Activated gamma-delta T cell treated with Interleukin-2 at 50 U/mL for 16 hours (primary cell): ENCODE measurements at regions not wholly inside any gene's neighbourhood (a gene's known extent, or its start where the extent isn't known, plus 50 kb on each side); places are given as distances from the start of the nearest gene placed in this dataset.

Experiments
- DNase-seq: peaks from one replicate; pipeline ENCODE4 v3.0.0-alpha.2; 2020

DNA sequence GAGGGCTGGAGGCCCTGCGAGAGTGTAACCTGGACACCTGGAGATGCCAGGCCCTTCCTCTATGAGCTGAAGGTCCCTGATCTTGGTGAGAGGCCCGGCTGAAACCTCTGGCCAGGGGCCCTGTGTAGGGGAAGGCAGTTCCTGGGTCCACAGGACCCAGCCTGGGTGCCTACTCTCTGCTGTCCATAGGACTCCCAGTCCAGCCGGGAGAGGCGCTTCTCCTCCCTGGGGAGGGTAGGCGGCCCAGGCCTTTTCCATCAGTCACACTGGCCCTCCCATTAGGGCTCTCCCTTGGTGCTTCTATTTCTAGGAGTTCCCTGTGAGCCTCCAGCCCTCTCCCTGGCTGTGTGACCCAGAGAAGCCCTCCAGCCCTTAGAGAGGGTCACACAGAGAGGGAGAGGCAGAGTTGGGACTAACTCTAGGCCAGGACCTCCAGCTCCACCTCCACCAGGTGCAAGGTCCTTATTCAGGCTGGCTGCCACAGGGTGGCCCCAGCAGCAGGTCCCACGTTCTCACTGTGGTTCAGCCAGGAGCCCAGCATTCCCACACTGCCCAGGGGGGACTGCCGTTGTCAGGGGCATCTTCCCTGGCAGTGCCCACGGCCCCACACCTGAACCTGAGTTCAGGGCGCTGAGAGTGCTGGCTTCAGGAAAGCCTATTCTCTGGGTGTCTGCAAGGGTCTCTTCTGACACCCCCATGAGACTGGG is 146.8 kb downstream of the SMAD6 start:
- DNase-seq: no peak

DNA sequence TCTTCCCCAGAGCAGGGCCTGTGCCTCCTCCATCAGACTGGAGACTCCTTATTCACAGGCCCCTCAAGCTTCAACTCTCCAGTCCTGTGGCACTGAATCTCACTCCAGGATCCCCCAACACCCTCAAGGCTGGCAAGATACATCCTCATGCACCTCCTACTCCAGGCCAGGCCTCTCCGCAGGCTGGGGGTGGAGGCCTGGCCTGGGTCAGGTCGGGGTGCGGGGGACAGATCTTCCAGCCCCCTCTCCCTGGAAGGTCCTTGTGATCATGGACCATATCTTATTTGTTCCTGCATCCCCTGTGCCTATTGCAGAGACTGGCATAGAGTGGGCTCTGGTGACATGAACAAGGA is 147.3 kb downstream of the SMAD6 start:
- no peak for DNase-seq

DNA sequence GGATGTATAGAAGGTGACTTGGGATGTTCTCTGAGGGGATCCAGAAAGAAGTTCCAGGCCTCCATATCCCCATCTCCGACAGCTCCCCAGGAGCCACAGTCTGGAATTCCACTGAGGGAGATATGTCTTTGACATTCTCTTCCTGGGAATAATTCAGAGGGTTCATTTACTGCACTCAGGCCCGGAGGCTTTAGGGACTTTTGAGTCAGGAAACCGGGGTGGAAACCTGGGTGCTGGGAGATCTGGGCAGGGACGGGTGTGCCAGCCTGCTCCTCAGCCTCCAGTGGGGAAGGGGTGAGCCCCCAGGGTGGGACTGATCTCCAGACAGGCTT is 147.7 kb downstream of the SMAD6 start:
- no peak for DNase-seq

DNA sequence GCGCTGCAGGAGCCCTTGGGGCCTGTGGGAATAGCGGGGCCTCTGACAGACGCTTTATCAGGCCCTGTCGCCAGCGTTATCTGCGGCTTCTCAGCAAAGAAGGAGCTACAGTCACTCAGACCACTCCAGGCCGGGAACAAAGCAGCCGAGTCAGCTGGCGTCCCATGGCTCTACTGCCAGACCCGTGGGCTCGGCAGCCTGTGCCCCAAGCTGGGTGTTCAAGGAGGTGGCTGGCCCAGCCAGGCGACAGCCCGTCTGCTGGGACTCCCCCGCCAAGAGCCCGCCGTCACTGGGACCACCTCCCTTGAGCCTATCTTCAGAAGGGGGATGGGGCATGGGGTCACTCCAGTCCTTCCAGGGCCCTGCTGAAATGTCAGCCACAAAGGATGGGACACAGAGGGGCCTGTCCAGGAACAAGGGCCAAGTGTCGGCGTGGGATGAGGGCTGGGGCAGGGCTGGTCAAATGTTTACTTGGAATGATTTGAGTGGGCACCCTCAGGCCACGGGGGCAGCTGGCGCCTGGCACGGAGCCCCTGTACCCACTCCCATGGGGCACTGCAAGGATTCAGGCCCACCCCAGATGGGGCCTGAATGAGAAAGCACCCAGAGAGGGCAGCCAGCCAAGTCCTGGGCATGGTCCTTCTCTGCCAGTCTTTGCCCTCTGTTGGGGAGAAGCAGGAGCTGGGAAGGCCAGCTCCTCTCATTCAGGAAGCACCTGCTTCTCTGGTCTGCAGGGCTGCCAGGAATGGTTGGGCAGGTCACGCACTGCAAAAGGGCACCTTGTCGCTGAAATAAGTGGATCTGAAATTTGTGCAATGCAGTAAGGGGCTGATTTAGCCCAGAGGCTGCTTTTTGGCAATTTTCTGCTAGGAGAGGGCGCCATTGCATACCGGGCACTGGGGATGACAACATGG is 148.3 kb downstream of the SMAD6 start:
- no peak for DNase-seq

DNA sequence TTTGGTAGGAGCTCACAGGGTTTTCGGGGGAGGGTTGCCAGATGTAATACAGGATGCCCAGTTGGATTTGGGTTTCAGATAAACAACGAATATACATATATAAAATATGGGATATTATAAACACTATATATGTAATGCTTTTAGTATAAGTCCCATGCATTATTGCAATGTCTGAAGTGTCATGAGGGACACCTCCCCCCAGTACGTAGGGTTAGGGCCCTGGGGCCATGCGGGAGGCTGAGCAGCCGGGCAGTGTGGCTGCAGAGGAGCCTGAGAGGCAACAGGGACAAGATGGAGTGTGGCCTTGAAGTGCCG is 148.9 kb downstream of the SMAD6 start:
- DNase-seq: no peak

DNA sequence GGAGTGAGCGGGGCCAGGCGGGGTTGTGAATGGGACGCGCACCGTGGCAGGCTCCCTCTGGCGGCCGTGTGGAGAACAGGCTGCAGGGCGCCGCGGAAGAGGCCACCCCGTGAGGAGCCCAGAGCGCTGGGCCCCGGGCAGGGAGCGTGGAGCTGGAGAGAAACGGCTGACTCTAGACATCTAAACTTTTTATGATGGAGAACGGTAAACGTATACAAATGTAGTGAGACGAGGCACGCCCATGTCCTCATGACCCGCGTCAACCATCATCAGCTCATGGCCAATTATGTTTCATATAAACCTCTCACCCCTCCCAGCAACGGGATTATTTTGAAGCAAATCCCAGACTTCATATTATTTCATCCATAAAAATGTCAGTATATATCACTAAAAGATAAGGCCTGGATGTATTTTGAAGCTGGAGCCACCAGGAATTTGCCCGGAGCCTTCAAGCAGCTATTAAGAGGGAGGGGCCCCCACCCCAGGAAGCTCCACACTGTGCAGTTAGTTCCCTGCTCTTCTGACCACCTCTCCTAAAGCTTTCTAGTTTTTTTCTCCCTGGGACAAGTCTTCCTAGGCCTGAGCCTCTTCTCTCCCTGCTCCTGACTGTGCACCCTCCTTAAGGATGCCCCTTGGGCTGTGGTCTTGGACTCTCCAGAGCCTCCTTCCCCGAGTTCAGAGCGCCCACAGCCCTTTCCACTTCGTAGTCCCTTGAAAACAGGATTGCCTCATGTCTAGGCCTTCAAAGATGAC is 149.5 kb downstream of the SMAD6 start:
- DNase-seq: peak; percentile 64

DNA sequence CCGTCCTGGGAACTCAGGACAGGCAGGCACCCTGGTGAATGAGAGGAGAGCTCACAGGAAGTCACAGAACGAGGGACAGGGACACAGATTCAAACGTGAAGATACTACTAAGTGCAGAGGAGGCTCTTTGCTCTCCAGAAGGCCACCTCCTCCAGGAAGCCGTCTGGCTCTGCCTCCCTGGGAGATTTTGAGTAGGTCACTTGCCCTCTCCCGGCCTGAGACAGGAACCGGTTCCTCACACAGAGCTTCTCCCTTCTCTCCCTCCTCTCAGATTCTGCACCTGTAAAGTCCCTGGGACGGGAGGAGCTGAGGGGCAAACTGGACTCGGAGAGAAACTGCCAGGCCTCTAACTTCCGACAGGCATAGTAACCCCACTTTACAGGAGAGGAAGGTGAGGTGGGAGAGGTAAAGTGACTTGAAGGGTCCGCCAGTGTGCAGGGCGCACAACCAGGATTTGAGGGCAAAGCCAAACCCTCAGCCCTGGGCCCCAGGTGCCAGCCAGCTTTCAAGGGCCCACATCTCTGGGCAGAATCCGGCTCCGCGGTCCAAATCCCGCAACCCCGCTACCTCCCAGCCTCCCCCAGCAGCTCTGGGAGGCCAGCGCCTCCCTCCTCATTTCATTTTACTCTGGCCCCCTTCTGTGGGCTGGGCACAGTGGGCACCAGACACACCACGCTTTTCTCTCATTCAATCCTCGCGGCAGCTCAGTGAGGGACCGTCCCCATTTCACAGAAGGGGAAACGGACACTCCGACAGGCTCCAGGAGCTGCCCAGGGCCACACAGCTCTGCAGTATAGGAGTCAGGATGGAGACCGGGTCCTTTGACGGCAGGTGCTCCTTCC is 150.2 kb downstream of the SMAD6 start:
- DNase-seq: no peak

DNA sequence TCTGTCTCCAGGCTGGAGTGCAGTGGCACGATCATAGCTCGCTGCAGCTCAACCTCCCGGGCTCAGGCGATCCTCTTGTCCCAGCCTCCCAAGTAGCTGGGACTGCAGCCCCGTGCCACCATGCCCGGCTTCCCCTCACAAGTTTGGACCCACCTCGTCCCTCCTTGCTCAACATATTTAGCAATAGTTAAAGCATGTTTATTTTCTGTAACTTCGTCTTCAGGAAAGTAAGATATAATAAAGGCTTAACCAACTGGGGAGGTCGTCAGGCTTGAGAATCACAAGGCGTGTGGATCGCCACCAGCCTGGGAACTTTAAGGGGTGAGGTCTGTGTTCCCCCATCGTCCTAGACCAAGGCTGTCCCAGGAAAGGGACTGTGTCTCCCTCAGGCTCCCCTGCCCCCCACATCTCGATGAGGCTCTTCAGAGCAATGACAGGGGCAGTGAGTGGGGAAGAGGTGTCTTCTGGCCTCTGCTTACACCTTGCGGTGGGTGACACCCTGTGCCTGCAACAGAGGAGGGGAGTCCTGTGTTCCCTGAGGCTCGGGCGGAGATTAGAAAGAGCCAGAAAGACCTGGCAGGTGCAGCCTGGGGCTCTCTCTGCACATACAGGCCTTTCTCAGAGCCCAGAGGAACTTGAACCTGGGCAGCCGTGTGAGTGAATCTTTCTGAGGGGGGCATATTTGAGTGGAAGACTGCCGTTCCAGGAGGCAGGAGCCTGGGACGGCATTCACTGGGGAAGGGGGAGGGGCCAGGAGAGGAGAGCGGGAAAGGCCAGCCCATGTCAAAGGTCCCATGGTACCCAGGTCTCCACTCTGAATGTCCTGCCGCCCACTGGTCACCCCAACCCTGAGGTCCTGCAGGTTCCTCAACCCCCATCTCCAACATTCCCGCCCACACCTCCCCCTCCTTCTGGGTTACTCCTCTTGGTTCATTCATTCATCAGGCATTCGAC is 152.3 kb downstream of the SMAD6 start:
- no peak for DNase-seq

DNA sequence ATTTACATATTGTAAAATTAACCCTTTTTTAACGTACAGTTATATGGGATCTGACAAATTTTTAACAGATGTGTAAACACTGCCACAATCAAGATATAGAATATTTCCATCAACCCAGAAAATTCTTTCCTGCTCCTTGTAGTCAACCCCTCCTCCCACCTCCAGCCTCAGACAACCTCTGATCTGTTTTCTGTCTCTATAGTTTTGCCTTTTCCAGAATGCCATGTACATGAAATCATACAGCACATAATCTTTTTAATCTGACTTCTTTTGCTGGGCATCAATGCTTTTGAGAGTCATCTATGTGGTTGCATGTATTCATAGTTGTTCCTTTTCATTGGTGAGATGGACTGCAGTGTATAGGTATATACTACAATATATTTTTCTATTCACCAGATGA is 153.0 kb downstream of the SMAD6 start:
- DNase-seq: no peak

DNA sequence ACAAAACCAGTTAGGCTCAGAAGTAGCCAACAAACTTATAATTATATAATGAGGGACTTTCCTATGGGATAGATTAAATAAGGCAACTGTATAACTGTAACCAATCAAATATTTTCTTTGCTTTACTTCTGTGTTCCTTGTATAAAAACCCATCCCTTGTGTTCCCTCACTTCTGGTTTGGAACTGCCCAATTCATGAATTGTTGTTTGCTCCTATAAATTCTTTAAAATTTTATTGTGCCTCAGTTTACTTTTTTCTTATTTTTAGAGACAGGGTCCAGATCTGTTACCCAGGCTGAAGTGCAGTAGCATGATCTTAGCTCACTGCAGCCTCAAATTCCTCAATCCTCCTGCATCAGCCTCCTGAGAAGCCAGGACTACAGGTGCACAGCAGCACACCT is 155.7 kb downstream of the SMAD6 start:
- DNase-seq: no peak

DNA sequence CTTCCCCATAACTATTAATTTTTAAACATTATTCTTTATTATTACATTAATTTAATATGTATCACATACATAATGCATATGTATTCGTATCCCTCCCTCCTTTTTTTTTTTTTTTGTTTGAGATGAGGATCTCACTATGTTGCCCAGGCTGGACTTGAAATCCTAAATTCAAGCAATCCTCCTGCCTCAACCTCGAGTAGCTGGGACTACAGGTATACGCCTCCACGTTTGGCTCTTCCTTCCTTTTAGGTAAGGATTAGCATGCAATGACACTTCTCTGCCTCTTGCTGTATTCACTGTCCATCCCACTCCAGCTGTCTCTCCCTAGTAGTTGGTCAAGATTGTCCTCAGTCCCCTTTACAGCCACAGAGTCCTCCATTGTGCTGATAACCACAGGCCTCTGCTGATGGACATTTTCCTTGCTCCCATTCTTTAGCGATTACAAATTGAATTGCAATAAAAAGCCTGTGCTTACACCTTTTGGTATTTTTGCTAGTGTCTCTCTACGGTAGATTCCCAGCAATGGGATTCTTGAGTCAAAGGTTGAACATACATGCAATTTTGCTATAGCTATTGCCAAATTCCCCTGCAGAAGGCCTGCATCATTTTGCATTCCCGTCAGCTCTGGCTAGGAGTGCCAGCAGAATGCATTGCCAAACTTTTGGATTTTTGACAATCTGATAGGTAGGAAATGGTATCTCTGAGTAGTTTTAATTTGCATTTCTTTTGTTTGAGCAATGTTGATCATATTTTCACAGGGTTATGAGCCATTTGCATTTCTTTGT is 156.6 kb downstream of the SMAD6 start:
- no peak for DNase-seq

DNA sequence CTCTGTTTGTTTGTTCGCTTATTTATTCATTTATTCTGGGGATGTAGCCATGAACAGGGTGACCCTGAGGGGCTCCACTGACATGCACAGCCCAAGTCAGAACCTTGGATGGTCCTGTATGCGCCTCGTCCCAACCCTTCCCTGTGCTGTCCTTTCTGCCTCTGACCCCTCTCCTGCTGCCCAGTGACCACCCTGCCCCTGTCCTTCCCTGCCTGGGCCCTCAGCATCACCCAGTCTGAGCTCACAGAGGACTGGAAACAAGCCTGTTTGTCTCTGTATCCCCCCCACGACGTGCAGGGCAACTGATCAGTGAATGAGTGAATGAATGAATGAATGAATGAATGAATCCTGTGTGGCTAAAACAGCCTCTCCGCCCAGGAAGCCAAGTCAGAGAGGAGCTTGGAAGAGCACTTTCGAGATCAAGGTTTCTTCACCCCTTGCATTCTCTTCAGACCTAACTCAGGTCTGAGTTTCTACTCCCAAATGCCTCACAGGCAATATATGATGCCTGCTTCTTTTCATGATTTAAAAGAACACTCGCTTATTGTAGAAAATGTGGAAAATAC is 157.7 kb downstream of the SMAD6 start:
- DNase-seq: no peak

DNA sequence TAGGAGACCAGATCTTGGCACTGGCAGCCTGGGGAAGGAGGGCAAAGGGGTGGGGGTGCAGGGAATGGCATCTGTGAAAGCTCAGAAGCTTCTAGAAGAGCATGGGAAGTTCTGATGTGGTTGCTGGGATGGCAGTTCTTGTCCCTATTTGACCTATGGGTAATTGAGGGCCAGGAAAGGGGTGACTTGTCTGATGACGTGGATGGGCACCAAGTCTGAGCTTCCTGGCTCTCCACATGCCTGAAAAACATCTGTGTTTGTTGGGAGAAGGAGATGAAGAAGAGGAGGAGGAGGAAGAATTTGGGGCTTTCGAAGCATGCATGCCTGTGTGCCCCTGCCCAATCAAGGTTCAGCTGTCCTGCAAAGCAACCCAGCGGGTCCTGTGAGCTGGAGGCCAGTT is 158.8 kb downstream of the SMAD6 start:
- no peak for DNase-seq

DNA sequence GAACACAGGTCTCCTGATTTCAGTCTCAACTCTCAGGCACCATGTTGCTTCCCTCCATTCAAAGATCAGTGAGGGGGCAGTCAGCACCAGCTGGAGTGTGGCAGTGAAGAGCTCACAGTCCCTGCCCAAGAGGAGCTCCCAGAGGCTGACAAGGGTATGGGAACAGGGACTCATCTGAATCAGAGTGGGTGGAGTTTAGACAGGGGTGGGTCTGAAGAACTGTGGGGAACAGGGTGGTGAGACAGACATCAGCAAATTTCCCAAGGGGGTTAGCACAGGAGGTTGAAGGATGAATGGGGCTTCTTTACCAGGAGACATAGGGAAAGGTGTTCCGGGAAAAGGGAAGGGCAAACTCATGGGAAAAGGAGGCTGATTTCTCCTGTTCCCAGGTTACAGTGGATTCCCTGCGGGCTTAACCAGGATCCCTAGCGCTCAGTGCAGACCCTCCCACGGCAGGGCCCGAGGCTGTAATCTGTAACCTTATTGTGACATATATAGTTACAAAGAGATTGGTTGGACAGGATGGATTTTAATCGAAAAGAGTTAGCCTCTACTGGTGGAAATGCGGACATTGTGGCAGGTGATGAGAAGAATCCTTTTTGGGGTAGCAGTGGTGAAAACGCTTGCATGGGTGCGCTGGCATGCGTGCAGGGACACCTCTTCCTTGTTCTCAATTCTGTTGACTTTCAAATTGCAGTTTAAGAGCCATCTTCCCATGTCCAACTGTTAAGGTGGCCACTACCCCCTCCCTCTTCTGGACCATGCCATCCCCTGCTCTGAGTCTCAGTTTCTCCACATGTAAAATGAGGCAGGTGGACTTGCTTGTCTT is 160.3 kb downstream of the SMAD6 start:
- DNase-seq: no peak

DNA sequence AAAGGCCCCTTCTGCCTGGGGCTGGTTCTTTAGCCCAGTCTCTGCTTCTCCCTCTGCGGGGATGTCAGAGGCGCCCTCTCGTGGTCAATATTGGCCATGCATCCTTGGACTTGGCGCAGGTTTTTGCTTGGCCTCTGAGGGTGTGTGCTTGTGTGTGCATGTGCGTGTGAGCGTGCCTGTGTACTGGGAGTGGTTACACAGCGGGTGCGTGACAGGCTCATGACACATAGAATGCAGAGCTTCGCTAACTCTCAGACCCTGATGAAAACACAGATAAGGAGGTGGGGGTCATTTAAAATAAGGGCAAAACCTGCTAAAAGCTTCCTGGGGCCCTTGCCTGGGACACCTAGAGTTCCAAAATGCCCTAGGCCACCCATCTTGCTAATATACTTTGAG is 160.9 kb downstream of the SMAD6 start:
- peak; percentile 62 for DNase-seq

DNA sequence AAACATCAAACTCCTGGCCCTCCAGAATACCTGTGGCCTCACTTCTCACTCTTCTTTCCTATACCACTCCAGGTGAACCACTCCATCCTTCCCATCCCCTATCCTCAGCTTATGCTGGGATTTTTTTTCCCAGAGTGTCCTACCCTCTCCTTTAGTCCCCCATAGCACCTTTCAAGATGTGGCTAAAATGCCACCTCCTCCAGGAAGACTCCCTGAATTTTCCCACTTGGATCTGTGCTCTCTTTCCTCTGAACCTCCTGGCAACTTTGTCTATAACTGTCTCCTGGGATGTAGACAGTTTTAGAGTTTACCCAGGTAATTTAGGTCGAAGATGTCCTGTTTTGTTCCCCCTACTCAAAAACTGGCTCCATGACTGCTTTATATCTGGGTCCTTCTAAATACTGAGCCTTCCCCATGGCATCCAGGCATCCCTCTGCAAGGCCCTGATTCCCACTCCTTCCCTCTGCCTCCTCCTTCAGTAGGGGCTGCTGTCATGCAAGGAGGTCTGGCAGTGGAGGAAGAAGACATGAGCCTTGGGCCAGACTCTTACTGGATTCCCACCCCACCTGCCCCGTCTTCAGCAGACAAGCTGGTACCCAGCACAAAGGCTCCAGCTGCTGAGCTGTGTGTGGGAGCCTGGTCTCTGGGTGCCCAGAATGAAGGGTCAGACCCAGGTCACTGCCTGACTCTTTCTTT is 161.5 kb downstream of the SMAD6 start:
- DNase-seq: no peak

DNA sequence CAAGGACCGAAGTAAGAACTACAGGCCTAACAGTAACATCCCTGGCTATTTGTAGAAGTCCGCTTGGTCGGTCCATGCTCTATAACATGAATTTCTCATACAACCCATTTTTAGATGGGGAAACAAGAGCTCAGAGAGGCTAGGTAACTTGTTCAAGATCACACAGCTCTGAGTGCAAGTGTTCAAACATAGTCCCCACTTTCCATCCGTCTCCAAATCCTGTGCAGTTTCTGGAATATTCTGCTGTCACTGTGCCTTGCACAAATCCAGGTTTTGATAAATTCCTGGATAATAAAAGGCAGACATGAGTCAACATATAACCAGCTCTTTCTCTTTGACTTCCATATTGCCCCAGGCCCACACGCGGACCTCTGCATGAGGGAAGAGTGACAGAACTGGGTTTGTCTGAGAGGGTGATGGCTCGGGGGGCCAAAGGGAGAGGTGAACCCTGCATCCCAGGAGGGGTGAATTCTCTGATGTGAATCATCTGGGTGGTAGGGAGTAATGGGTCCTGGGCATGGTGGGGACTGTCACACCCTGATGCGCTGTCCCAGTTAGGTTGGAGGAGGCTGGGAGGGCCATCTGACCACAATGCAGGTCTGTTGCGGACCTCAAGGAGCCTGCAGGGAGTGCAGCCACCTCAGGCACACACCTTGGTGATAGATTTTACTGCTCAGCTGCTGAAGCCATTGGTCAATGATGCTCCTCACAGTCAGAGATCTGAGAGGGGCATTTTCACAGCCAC is 162.2 kb downstream of the SMAD6 start:
- no peak for DNase-seq

DNA sequence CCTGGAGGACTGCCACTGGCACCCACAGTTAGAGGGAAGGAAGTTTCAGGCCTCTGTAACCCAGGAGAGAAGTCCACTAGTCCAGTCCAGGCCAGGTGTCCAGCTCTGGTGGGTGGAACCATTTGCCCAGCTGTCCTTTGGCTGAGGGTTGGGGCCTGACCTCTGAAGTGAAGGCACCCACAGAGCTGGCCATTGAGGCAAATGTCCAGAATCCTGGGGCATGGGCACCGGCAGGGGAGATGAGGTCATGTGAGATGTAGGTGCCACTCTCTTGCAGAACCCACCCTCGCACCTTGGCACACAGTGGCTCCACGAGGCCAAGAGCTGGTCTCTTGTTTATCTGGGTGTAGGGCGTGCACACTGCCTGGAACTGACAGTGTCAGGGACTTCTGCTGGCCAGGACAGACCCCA is 162.8 kb downstream of the SMAD6 start:
- no peak for DNase-seq
